ENCODE measurements at regions not wholly inside any gene's neighbourhood (a gene's known extent, or its start where the extent isn't known, plus 50 kb on each side); places are given as distances from the start of the nearest gene placed in this dataset.

- DNase-seq, result no peak
Measured at GRCh38 chr1:99587008-99587407, 58.9 kb upstream of the PALMD start.

- no peak for DNase-seq
Measured at GRCh38 chr1:99589186-99589636, 56.7 kb upstream of the PALMD start.

GRCh38 chr1:99590578-99591209, 55.2 kb upstream of the PALMD start:
- peak; percentile 51 for DNase-seq

GRCh38 chr1:99591886-99592285, 54.0 kb upstream of the PALMD start:
- no peak for DNase-seq

- no peak for DNase-seq
Measured at GRCh38 chr1:99594205-99594604, 51.7 kb upstream of the PALMD start.

GRCh38 chr1:99595041-99595440, 50.9 kb upstream of the PALMD start:
- no peak for DNase-seq

- no peak for DNase-seq
Measured at GRCh38 chr1:99595441-99595840, 50.5 kb upstream of the PALMD start.
